ENCODE measurements at regions not wholly inside any gene's neighbourhood (a gene's known extent, or its start where the extent isn't known, plus 50 kb on each side); places are given as distances from the start of the nearest gene placed in this dataset.

- no peak for TF ChIP-seq POLR2AphosphoS5 (IDR thresholded peaks at IDR 0.05; ENCODE audit: low read depth, low read length)
- TF ChIP-seq REST (IDR thresholded peaks at IDR 0.05; ENCODE audit: insufficient read depth in 1 of 2, low read depth in 2 of 2, low read length in 2 of 2), result no peak
- no peak for TF ChIP-seq TAF1 (IDR thresholded peaks at IDR 0.05; ENCODE audit: borderline replicate concordance, insufficient read depth, low read length)
- no peak for TF ChIP-seq FOXP2 (optimal IDR thresholded peaks at IDR 0.05; ENCODE audit: borderline replicate concordance, extremely low read depth, extremely low read length, insufficient read depth)
- TF ChIP-seq SIN3A (IDR thresholded peaks at IDR 0.05; ENCODE audit: borderline replicate concordance, insufficient read depth, low read length), result no peak
Measured at GRCh38 chr6:9007027-9007426, 571.7 kb upstream of the SLC35B3 start.

GRCh38 chr6:9002833-9003232 is 567.5 kb upstream of the SLC35B3 start:
- TF ChIP-seq POLR2AphosphoS5 (IDR thresholded peaks at IDR 0.05; ENCODE audit: low read depth, low read length) (no peak), REST (IDR thresholded peaks at IDR 0.05; ENCODE audit: insufficient read depth in 1 of 2, low read depth in 2 of 2, low read length in 2 of 2) (no peak), SIN3A (IDR thresholded peaks at IDR 0.05; ENCODE audit: borderline replicate concordance, insufficient read depth, low read length) (no peak), TAF1 (IDR thresholded peaks at IDR 0.05; ENCODE audit: borderline replicate concordance, insufficient read depth, low read length) (no peak), FOXP2 (optimal IDR thresholded peaks at IDR 0.05; ENCODE audit: borderline replicate concordance, extremely low read depth, extremely low read length, insufficient read depth) (no peak)

- TF ChIP-seq REST (IDR thresholded peaks at IDR 0.05; ENCODE audit: insufficient read depth in 1 of 2, low read depth in 2 of 2, low read length in 2 of 2) (no peak), SIN3A (IDR thresholded peaks at IDR 0.05; ENCODE audit: borderline replicate concordance, insufficient read depth, low read length) (no peak), TAF1 (IDR thresholded peaks at IDR 0.05; ENCODE audit: borderline replicate concordance, insufficient read depth, low read length) (no peak), POLR2AphosphoS5 (IDR thresholded peaks at IDR 0.05; ENCODE audit: low read depth, low read length) (no peak), FOXP2 (optimal IDR thresholded peaks at IDR 0.05; ENCODE audit: borderline replicate concordance, extremely low read depth, extremely low read length, insufficient read depth) (no peak)
Measured at GRCh38 chr6:8995156-8995555, 559.8 kb upstream of the SLC35B3 start.

- TF ChIP-seq TAF1 (IDR thresholded peaks at IDR 0.05; ENCODE audit: borderline replicate concordance, insufficient read depth, low read length) (no peak), FOXP2 (optimal IDR thresholded peaks at IDR 0.05; ENCODE audit: borderline replicate concordance, extremely low read depth, extremely low read length, insufficient read depth) (no peak), SIN3A (IDR thresholded peaks at IDR 0.05; ENCODE audit: borderline replicate concordance, insufficient read depth, low read length) (no peak), POLR2AphosphoS5 (IDR thresholded peaks at IDR 0.05; ENCODE audit: low read depth, low read length) (no peak), REST (IDR thresholded peaks at IDR 0.05; ENCODE audit: insufficient read depth in 1 of 2, low read depth in 2 of 2, low read length in 2 of 2) (no peak)
Measured at GRCh38 chr6:8993111-8993510, 557.8 kb upstream of the SLC35B3 start.

- TF ChIP-seq POLR2AphosphoS5 (IDR thresholded peaks at IDR 0.05; ENCODE audit: low read depth, low read length), result no peak
- TF ChIP-seq REST (IDR thresholded peaks at IDR 0.05; ENCODE audit: insufficient read depth in 1 of 2, low read depth in 2 of 2, low read length in 2 of 2), result no peak
- TF ChIP-seq SIN3A (IDR thresholded peaks at IDR 0.05; ENCODE audit: borderline replicate concordance, insufficient read depth, low read length), result no peak
- TF ChIP-seq TAF1 (IDR thresholded peaks at IDR 0.05; ENCODE audit: borderline replicate concordance, insufficient read depth, low read length), result no peak
- TF ChIP-seq FOXP2 (optimal IDR thresholded peaks at IDR 0.05; ENCODE audit: borderline replicate concordance, extremely low read depth, extremely low read length, insufficient read depth), result no peak
Measured at GRCh38 chr6:8991844-8992243, 556.5 kb upstream of the SLC35B3 start.

Data from PFSK-1 (cell line).